Type B pancreatic cell (in vitro differentiated cells): ENCODE measurements at regions not wholly inside any gene's neighbourhood (a gene's known extent, or its start where the extent isn't known, plus 50 kb on each side); places are given as distances from the start of the nearest gene placed in this dataset.

Source experiments
- DNase-seq: peaks from one replicate; pipeline ENCODE4 v3.0.0; 2021; ENCODE audit warnings: mixed read lengths; ENCODE audit not compliant: unreplicated experiment; ENCODE audit errors: extremely low spot score
- H3K27ac Mint-ChIP-seq: 2 replicates; pipeline ENCODE4 v1.8.0; 2021; ENCODE audit warnings: mild to moderate bottlenecking, mixed read lengths
- H3K27me3 Mint-ChIP-seq: 2 replicates; pipeline ENCODE4 v1.8.0; 2021; ENCODE audit warnings: mixed read lengths
- H3K36me3 Mint-ChIP-seq: 2 replicates; pipeline ENCODE4 v1.8.0; 2021; ENCODE audit warnings: mixed read lengths
- H3K4me1 Mint-ChIP-seq: one replicate; pipeline ENCODE4 v1.8.0; 2021; ENCODE audit warnings: mixed read lengths; ENCODE audit not compliant: unreplicated experiment
- H3K4me3 Mint-ChIP-seq: 2 replicates; pipeline ENCODE4 v1.8.0; 2021; ENCODE audit warnings: mild to moderate bottlenecking, mixed read lengths
- H3K9me3 Mint-ChIP-seq: 2 replicates; pipeline ENCODE4 v1.8.0; 2021; ENCODE audit warnings: mixed read lengths
- CTCF ChIP-seq: fragments of 200-600 bp; sonication (generic); conservative IDR thresholded peaks from 2 replicates; pipeline ENCODE4 v1.5.0; 2021; ENCODE audit warnings: antibody characterized with exemption, mild to moderate bottlenecking

DNA sequence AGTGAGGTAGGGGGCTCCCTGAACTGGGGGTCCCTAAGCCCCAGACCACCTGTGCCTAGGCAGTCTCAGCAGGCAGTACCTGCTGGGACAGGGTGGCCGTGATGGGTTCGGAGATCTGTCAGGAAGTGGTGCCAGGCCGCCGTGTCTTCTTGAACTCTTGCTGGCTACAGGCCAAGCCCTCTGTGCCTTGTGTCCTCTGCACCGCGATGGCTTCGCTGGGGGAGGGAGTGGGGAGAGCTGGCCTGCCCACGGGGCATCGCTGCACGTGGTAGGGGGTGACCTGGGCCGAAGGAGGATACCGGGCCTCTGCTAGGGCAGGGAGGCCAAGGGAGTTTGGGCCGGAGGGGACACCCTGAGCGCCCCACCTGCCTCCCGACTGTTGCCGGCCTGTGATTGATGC, 96.7 kb upstream of the NKX1-1 start:
- peaks cover 22% of the 10 kb centered on the region for H3K27me3 Mint-ChIP-seq
- no peak for TF ChIP-seq CTCF
- no peaks in the 10 kb centered on the region for H3K9me3 Mint-ChIP-seq
- H3K4me3 Mint-ChIP-seq = no peak overlapping the region
- H3K4me1 Mint-ChIP-seq = peaks cover 4% of the 10 kb centered on the region
- H3K36me3 Mint-ChIP-seq = no peaks in the 10 kb centered on the region
- peak; percentile 52 for DNase-seq
- no peak overlapping the region for H3K27ac Mint-ChIP-seq

DNA sequence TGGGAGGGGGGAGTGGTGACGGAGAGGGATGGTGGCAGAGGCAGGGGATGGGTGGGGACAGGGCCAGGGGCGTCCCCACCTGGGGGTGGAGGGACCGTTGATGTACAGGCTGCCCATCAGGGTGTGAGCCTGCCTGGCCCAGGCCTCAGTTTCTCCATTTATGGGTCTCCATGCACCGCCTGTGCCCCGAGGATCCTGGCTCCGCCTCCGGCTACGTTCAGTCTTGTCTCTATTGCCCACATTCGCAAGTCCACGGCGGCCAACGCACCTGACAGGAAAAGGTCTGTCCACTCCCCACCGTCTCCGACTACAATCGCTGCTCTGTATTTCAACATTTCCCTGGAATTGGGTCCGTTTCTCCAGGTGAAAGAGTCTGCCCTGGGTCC, 96.3 kb upstream of the NKX1-1 start:
- Mint-ChIP-seq H3K27ac (no peak overlapping the region), H3K9me3 (no peaks in the 10 kb centered on the region), H3K4me1 (peaks cover 4% of the 10 kb centered on the region), H3K27me3 (peaks cover 18% of the 10 kb centered on the region), H3K36me3 (no peaks in the 10 kb centered on the region), H3K4me3 (no peak overlapping the region)
- no peak for TF ChIP-seq CTCF
- DNase-seq = peak; percentile 66

GRCh38 chr4:1501754-1502500, 95.7 kb upstream of the NKX1-1 start:
- no peak for TF ChIP-seq CTCF
- DNase-seq = no peak
- no peaks in the 10 kb centered on the region for H3K9me3 Mint-ChIP-seq
- no peaks in the 10 kb centered on the region for H3K36me3 Mint-ChIP-seq
- H3K27ac Mint-ChIP-seq = no peak overlapping the region
- peaks cover 14% of the 10 kb centered on the region for H3K27me3 Mint-ChIP-seq
- peaks cover 2% of the 10 kb centered on the region for H3K4me1 Mint-ChIP-seq
- no peak overlapping the region for H3K4me3 Mint-ChIP-seq

DNA sequence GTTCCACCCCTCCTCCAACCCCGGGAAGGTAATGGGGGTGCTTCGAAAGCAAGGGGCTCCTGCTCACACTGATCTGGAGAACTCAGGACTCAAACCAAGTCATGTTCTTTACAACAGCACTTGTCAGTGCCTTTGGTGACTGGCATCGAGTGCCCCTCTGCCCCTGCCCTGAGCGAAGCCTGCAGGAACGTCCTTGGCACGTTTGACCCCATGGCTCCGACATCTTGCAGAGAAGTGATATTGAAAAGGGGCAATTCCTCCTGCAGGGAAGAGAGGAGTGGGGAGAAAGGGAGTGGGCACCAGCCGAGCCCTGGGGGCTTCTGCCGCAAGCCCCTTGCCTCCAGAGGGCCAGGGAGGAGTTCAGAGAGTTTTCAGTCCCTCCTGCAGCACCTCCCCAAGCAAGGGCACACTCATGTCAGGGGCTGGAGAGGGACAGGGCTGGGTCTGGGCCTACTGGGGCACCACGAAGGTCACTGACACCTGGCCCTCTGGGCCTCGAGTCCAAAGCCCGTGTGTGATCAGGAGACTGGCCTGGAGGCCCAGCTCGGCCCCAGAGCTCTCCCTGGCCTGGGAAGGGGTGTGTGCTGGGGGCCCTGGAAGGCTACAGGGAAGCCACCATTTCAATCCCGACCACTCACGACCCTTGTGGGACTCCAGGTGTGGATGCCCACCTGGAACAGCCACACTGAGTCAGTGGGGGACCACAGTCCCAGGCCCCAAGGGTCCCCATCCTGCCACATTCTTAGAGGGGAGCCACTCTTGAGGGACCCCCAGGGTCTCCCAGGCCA, 94.9 kb upstream of the NKX1-1 start:
- no peak for TF ChIP-seq CTCF
- no peak overlapping the region for H3K4me3 Mint-ChIP-seq
- H3K4me1 Mint-ChIP-seq = no peaks in the 10 kb centered on the region
- no peak overlapping the region for H3K27ac Mint-ChIP-seq
- H3K36me3 Mint-ChIP-seq = no peaks in the 10 kb centered on the region
- no peak for DNase-seq
- H3K9me3 Mint-ChIP-seq = no peaks in the 10 kb centered on the region
- peaks cover 8% of the 10 kb centered on the region for H3K27me3 Mint-ChIP-seq

GRCh38 chr4:1500231-1500965, 94.2 kb upstream of the NKX1-1 start:
- DNase-seq = no peak
- H3K9me3 Mint-ChIP-seq = no peaks in the 10 kb centered on the region
- no peak overlapping the region for H3K27ac Mint-ChIP-seq
- no peaks in the 10 kb centered on the region for H3K36me3 Mint-ChIP-seq
- H3K4me3 Mint-ChIP-seq = no peak overlapping the region
- TF ChIP-seq CTCF = no peak
- peaks cover 4% of the 10 kb centered on the region for H3K27me3 Mint-ChIP-seq
- no peaks in the 10 kb centered on the region for H3K4me1 Mint-ChIP-seq
